ENCODE measurements at regions not wholly inside any gene's neighbourhood (a gene's known extent, or its start where the extent isn't known, plus 50 kb on each side); places are given as distances from the start of the nearest gene placed in this dataset.
"Not testable (repeated sequence)": the region's sequence is repeated elsewhere in the genome, so short reads cannot be mapped to it uniquely, and the experiment has no call there.

DNA sequence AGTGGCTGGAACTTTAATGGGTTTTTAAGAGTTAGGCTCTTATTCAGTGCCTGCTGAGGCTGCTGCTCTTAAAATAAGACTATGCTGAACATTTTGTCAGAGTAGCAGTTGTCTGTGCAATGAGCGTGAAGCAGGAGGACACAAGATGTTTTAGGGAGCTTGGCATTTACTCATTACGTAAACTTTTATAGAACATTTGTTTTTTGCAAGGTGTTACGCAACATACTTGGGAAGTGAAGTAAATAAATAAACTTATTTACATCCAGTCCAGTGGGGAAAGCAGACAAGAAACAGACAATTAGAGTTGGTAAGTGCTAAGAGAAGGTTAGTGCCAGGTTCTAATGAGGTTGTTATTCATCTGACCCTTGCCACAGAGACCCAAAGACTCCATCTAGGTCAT is 226.0 kb downstream of the HINT1 start:
- no peak for DNase-seq

DNA sequence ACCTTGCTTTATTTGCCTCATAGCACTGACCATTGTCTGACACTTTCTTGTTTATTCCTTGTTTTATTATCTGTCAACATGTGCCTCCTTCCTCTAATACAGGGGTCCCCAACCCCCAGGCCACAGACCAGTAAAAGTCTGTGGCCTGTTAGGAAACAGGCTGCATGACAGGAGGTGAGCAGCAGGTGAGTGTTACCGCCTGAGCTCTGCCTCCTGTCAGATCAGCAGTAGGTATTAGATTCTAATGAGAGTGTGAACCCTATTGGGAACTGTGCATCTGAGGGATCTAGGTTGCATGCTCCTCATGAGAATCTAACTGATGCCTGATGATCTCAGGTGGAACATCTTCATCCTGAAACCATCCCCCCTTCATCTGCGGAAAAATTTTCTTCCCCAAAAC is 228.0 kb downstream of the HINT1 start:
- DNase-seq = no peak

DNA sequence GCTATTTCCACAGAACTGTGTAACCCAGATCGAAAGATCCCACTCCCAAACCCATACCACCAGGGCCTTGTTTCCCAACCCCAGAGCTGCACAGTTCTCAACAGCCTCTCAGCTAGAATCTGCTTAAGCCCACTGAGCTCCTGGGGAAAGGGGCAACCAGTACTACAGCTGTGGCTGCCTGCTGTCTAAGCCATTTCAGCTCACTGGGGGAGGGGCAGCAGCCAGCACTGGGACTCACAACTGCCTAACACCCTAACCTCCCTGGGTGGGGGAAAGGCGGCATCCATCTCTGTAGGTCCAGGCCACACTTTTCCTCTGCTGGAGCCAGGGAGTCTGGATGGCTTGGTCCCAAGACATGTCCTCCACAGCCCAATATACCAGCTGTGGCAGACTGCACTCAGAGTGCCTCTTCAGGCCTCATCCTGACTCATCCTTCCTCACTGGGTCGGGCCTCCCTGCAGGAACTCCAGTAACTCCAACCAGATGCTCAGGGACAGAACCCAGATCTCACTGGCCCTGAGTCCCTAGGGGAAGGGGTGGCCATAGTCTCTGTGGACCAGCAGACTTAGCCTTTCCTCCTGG is 241.4 kb downstream of the HINT1 start:
- DNase-seq = no peak

DNA sequence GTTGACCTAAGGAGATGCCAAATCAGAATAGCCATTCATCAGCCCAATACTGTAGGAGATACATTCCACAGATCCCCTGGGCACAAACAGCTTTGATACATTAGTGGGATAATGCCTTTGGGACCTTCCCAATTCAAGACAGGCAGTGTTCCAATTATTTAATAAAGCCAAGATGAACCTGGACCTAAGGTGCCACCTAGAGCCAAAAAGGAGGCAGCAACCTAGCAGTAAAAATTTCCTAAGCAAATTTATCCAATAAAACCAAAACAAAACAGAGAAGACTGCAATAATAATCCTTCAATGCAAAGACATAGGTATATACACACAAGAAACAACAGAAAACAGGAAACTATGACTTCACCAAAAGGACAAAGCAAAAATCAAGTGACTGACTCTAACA is 253.0 kb downstream of the HINT1 start:
- DNase-seq = no peak

DNA sequence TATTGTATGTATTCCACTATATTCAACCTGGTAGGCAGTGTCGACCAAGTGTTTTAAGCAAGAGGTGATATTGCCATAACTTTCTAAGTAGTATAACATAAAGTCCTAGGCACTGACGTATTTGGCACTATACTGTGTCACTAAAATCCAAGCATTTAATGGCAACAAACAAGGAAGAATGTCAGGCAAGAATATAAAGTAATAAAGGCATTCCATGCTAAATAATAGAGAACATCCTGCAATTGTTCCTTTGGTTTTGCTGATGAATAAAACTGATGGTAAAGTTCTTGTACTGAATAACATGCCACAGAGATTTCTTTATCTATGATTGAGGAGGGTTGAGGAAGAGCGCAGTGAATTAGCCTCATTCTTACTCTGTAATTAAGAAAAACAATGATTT is 256.9 kb downstream of the HINT1 start:
- no peak for DNase-seq

DNA sequence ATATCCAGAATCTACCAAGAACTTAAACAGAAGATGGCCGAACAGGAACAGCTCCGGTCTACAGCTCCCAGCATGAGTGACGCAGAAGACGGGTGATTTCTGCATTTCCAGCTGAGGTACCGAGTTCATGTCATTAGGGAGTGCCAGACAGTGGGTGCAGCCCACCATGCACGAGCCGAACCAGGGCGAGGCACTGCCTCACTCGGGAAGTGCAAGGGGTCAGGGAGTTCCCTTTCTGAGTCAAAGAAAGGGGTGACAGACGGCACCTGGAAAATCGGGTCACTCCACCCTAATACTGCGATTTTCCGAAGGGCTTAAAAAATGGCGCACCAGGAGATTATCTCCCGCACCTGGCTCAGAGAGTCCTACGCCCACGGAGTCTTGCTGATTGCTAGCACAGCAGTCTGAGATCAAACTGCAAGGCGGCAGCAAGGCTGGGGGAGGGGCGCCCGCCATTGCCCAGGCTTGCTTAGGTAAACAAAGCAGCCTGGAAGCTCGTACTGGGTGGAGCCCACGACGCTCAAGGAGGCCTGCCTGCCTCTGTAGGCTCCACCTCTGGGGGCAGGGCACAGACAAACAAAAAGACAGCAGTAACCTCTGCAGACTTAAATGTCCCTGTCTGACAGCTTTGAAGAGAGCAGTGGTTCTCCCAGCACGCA is 267.4 kb downstream of the HINT1 start:
- DNase-seq = not testable (repeated sequence)

DNA sequence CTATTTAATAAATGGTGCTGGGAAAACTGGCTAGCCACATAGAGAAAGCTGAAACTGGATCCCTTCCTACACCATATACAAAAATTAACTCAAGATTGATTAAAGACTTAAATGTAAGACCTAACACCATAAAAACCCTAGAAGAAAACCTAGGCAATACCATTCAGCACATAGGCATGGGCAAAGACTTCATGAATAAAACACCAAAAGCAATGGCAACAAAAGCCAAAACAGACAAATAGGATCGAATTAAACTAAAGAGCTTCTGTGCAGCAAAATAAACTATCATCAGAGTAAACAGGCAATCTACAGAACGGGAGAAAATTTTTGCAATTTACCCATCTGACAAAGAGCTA is 267.9 kb downstream of the HINT1 start:
- DNase-seq = not testable (repeated sequence)

DNA sequence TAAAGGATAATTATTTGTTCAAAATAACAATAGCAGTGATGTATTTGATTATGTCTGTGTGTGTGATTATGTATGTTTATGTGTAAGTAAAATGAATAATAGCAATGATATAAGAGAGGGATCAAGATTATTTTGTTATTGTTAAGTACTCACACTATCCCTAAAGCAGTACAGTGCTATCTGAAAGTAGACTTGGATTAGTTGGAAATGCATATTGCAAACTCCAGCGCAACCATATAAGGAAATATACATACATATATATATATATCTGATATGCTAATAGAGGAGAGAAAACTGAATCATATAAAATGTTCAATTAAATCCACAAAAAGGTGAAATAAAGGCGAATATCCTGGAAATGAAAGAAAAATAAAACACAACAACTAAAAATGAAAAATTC is 268.4 kb downstream of the HINT1 start:
- DNase-seq = no peak

DNA sequence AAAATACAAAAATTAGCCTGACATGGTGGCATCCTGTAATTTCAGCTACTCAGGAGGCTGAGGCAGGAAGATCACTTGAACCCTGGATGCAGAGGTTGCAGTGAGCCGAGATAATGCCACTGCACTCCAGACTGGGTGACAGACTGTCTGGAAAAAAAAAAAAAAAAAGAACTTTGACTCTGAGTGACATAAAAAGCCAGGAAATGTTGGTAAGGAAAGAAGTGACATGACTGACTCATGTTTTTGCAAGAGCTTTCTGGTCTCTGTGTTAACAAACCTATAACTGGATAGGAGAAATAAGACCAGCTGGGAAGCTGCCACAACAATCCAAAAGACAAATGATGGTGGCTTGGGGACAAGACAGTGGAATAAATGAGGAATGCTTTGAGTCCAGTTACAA is 272.1 kb downstream of the HINT1 start:
- DNase-seq = no peak

DNA sequence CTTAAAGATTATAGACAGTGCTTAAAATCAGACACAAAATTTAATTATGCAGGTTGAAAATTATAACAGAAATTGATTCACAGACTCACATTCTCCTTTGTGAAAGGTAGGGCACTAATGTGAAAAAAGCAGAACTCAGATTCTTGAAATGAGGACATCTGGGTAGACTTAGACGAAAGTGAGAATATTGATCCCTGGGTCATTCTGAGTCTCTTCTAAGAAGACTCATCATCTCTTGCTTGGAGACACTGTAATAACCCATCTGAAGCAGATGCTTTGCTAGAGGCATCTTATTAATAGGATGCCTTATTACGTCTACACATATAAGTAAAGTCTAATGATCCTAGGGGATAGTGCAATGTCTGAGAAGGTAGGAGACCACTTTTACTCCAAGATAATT is 274.4 kb downstream of the HINT1 start:
- DNase-seq = no peak

DNA sequence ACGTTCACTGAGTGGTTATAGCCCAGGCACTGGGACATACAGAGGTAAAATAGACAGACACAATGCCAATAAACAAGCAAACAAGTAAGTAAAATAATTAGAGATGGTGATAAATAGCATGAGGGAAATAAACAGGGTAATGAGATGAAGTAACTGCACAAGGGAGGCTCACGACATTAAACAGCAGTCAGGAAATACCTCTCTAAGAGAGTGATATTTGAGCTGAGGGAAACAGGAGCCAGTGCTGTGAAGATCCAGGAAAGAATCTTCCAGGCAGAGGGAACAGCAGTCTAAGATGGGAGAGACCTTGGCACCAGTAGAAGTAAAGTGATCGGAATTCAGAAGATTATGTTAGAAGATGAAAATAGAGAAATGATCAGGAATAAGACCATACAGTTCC is 279.4 kb downstream of the HINT1 start:
- DNase-seq = no peak

DNA sequence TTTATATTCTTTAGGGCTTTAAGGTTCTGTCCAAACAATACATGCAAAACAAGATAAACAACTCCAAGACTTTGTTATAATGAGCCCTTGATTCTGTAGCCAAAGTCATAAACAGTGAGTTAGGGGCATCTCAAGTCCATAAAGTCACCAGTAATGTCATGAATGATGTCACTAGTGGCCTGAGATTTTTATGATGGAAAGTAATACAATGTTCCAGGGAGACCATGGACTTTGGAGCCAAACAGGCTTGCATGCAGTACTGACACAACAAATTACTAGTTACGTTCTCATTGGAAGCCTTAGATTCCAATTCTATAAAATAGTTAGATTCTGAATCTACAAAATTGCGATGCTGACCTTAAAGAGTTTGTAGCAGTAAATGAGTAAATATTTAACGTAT is 280.0 kb downstream of the HINT1 start:
- DNase-seq = no peak

DNA sequence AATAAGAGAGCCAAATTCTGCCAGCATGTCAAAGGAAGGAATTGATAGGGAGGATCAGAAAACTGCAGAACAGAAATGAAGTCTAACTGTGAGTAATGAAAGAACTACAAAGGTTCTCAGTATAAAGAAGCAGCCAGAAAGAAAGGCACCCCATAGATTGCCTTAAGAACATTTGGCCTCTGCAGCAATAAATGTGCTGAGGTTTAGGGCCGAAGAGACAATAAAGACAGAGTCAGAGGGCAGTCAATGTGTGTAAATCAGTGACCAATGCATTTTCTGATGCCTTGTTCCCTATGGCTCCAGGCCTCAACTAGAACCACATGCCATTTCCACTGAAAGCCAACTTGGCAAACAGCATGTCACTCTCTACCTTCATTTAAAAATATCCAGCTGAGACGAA is 281.0 kb downstream of the HINT1 start:
- DNase-seq = no peak

DNA sequence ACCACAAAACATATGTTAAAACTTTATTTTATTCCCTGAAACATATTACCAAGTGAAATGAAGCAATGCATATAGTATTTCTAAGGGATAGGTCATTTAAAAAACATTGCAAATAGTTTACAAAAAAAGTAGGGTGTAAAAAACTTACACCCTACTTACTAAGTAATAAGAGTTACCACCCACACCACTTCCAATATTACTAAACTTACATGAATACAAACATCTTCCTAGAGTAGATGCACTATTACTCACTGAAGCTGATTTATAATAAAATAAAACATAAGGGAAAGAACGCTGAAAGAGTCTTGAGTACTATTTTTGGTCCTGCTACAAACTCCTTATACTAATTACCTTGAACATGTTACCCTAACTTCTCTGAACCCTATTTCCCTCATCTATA is 289.4 kb downstream of the HINT1 start:
- no peak for DNase-seq

DNA sequence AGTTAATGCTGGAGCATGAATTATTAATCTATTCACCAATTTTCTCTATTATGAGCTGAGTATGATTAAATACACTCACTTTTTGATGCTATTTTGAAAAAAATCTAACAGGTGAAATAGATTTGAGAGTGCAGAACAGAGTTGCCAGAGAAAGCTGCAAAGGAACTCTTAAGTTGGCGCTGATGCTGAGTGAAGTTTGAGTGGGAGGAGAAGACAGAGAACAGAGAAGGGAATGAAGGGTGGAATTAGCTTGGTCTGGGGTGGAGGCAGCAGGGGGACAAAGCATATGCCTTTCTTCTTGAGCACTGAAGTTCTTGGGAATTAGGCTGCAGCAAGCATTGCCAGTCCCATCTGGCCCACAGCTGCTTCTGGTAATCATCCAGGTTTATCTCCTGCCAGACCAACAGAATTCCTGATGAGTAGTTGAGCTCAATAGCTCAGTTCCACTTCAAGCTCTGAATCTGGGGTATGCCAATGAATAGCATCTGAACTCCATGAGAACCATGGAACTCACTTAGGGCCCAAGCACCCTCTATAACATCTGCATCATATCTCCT is 290.1 kb downstream of the HINT1 start:
- DNase-seq = no peak

DNA sequence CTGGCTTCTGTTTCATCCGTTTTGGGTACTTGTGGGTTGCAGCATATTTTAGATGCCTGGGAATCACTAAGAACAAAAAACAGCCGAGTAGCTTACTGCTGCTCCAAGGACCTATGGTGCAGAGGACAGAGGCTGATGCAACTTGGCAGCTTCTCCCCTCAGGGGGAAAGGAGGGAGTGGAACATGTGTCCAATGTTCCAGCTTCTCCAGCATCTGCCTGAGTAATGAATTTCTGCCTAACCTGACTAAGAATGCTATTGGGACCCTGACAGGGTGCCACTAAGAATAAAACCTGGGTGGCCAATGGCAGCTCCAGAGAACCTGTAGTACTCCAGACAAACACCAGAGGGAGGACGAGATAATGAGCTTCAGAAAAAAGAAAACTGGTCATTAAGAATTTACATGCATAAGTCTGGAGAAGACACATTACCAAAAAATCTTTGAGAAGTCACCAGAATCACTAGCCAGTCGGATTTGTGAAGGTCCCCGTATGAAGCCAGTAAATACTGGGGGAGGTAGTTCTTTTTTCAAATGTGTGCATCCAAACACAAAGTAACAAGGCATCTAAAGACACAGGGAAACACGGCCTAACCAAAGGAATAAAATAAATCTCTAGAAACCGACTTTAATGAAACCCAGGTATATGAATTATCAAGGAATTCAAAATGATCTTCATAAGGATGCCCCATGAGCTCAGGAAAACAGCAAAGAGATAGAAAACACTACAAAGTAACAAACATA is 293.5 kb downstream of the HINT1 start:
- peak; percentile 26 for DNase-seq

DNA sequence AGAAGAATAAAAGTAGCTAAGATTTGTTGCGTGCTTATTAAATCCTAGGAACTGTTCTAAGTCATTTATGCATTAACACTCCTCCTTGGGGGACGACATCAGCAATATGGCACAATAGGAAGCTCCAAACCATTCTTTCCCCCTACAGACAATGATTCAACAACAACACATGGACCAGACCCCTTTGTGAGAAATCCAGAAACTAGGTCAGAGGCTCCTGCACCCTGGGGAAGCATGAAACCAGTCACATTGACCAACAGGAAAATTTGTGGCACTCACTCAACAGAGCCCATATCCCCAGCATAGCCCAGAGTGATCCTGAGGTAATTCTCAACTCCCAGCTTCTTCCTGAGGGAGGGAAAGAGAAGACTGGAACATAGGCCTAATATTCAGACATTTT is 294.4 kb downstream of the HINT1 start:
- no peak for DNase-seq

DNA sequence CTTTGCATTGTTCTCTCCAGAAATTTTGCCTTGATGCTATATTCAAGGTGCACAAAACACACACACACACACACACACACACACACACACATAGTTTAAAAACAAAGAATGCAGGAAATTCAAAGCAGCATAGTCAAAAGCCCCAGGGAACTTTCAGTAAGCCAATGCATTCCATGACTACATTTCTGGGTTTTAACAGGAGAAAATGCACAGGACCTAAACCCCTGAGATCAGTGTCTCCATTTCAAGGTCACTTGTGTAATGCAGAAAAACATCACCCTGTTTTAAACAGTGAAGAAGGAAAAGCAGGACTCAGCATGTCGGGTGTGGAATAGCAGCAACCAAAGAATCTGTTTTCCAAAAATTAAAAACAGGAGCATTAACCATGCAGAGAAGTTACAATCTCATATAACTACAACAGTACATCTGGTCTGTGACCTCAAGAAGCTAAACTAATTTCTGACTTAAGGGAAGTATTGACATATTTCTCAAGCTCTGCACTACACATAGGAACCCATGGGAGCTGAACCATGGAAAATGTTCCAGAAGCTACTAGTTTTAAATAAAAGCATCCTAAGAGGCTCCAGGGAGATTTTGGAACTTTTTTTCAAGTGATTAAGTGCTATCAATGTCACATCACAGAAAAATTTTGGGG is 296.7 kb downstream of the HINT1 start:
- no peak for DNase-seq

DNA sequence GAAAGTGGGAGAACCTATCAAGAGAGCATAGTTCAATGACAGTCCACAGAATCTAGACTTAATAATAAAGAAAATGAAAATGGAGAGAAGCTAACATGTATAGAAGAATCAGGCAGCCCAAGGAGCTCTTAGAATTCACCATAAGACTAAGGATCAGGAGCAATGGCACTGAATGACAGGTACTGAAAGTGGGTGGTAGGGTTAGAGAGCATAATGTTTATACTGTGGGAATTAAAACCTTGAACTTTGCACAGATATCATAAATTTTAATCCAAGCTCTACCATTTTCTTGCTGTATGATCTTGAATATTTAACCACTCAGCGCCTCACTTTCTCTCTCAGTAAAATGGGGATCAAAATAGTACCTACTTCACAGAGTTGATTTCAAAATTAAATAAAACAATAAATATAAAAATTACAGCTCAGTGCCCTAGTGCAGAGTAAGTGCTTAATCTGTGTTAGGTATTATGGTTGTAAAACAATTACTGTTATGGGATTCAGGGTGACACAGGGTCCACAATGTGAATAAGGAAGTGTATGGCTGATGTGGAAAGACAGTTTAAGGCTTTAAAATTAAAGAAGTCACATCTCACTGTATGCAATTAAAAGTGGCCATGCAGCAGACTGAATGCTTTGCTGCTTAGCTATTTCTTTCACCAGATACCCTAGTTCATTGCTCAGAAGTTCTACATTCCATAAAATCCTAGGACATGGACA is 319.8 kb downstream of the HINT1 start:
- DNase-seq = no peak

DNA sequence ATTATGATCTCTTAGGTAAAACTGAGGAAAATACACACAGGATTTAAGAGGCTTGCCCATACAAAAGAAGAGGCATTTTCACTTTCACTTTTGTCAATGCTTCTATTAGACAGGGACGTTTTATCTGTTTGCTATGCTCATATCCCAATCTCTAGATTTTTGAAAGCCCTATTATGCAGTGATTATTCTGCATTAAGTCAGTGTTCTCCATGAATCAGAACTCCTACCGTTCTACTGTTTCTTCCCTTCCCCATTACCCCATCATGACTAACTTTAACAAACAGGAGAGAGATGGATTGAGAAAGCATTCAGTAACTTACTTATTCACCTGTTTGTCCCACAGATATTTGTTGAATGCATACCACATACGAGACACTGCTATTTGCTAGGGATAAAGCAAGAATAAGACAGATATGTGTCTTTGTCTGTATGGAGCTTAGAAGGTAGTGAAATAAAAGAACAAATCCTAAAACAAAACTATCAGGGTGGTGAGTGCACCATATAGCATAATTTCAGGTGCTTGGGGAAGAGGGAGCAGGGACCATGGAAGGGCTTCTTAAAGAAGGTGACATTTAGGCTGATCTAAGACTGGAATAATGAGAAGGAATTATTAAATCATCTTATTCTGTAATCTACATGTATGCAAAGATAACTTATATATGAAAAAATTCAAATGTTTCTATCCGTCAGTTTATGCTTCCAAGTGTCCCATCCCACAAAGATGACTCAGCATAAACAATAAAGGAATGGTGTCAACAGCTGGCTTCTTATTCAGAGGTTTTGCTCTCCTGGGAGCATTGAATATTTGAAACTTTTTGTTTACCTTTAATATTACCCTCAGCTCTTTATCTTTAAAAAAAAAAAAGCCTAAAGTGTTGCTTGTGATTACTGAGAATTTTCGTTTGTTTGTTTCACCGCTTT is 328.1 kb downstream of the HINT1 start:
- DNase-seq = no peak

DNA sequence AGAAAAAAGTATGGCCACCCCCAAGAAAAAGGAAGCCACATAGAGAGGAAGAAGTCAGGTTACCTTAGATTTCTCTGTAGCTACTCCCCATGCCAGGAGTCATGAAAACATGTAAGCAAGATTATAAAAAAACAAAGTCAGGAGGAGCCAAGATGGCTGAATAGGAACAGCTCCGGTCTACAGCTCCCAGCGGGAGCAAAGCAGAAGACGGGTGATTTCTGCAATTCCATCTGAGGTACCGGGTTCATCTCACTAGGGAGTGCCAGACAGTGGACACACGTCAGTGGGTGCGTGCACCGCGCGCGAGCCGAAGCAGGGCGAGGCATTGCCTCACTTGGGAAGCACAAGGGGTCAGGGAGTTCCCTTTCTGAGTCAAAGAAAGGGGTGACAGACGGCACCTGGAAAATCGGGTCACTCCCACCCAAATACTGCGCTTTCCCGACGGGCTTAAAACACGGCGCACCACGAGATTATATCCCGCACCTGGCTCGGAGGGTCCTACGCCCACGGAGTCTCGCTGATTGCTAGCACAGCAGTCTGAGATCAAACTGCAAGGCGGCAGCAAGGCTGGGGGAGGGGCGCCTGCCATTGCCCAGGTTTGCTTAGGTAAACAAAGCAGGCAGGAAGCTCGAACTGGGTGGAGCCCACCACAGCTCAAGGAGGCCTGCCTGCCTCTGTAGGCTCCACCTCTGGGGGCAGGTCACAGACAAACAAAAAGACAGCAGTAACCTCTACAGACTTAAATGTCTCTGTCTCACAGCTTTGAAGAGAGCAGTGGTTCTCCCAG is 347.3 kb downstream of the HINT1 start:
- not testable (repeated sequence) for DNase-seq

All from T-helper 9 cell (primary cell).